Colonic mucosa (tissue), 4 donors: ENCODE measurements at regions not wholly inside any gene's neighbourhood (a gene's known extent, or its start where the extent isn't known, plus 50 kb on each side); places are given as distances from the start of the nearest gene placed in this dataset.

Experiments
- DNase-seq: peaks from one replicate; pipeline ENCODE4 v3.0.0-alpha.2; 2020
- H3K27ac ChIP-seq: fragments of 200-600 bp; one replicate; pipeline ENCODE4 v1.8.0; 2021
- H3K27me3 ChIP-seq: fragments of 200-600 bp; one replicate; pipeline ENCODE4 v1.8.0; 2021
- H3K36me3 ChIP-seq: fragments of 200-600 bp; one replicate; pipeline ENCODE4 v1.8.0; 2021
- H3K4me1 ChIP-seq: fragments of 200-600 bp; one replicate; pipeline ENCODE4 v1.8.0; 2021; ENCODE audit warnings: mild to moderate bottlenecking
- H3K4me3 ChIP-seq: fragments of 200-600 bp; one replicate; pipeline ENCODE4 v1.8.0; 2021
- H3K9ac ChIP-seq, 2 donors: one replicate each; pipeline ENCODE4 v1.7.0; 2013; ENCODE audit warnings: control low read depth in 2 of 2, low read depth in 2 of 2, low read length in 2 of 2
- H3K9me3 ChIP-seq: fragments of 200-600 bp; one replicate; pipeline ENCODE4 v1.8.0; 2021
- CTCF ChIP-seq: fragments of 200-600 bp; IDR thresholded peaks from one replicate; pipeline ENCODE4 v1.8.0; 2022; ENCODE audit warnings: antibody characterized with exemption, mild to moderate bottlenecking
- intact Hi-C: fragments of 100-400 bp; cut with DNase I; formaldehyde crosslinking; loops from one replicate; pipeline ENCODE4 v1.14.1; 2022
- donor health status: healthy.
- donor health status: DM: no; HTN: no; CAD: no.
- donor health status: DM: no; HTN: no; CAD: no.

- Histone ChIP-seq H3K27ac (no peak overlapping the region), H3K9ac (no peak overlapping the region), H3K36me3 (no peaks in the 10 kb centered on the region), H3K27me3 (no peaks in the 10 kb centered on the region), H3K9me3 (no peaks in the 10 kb centered on the region), H3K4me3 (no peak overlapping the region), H3K4me1 (no peaks in the 10 kb centered on the region)
- no peak for TF ChIP-seq CTCF
- no peak for DNase-seq
- intact Hi-C loops: no loop called here
Measured at GRCh38 chr16:86964796-86965241, 352.4 kb downstream of the C16orf95 start.

- Histone ChIP-seq H3K27me3 (no peaks in the 10 kb centered on the region), H3K4me3 (no peak overlapping the region), H3K9me3 (no peaks in the 10 kb centered on the region), H3K9ac (no peak overlapping the region), H3K36me3 (no peaks in the 10 kb centered on the region), H3K4me1 (no peaks in the 10 kb centered on the region), H3K27ac (no peak overlapping the region)
- no peak for DNase-seq
- no peak for TF ChIP-seq CTCF
- intact Hi-C loops: no loop called here
Measured at GRCh38 chr16:86965331-86965730, 351.9 kb downstream of the C16orf95 start.

- intact Hi-C loops: no loop called here
- Histone ChIP-seq H3K4me1 (no peaks in the 10 kb centered on the region), H3K9ac (no peak overlapping the region), H3K27ac (no peak overlapping the region), H3K36me3 (no peaks in the 10 kb centered on the region), H3K4me3 (no peak overlapping the region), H3K27me3 (no peaks in the 10 kb centered on the region), H3K9me3 (no peaks in the 10 kb centered on the region)
- no peak for TF ChIP-seq CTCF
- no peak for DNase-seq
Measured at GRCh38 chr16:86965840-86966550, 351.2 kb downstream of the C16orf95 start.

GRCh38 chr16:86966777-86967176 lies 350.4 kb downstream of the C16orf95 start:
- Histone ChIP-seq H3K27me3 (no peaks in the 10 kb centered on the region), H3K9me3 (no peaks in the 10 kb centered on the region), H3K4me3 (no peak overlapping the region), H3K27ac (no peak overlapping the region), H3K36me3 (no peaks in the 10 kb centered on the region), H3K9ac (no peak overlapping the region), H3K4me1 (no peaks in the 10 kb centered on the region)
- TF ChIP-seq CTCF: no peak
- DNase-seq: no peak
- intact Hi-C loops: no loop called here

- no peaks in the 10 kb centered on the region for H3K27me3 ChIP-seq
- H3K4me1 ChIP-seq: no peaks in the 10 kb centered on the region
- H3K27ac ChIP-seq: no peak overlapping the region
- no peak for TF ChIP-seq CTCF
- DNase-seq: no peak
- no peak overlapping the region for H3K9ac ChIP-seq
- intact Hi-C loops: no loop called here
- H3K4me3 ChIP-seq: no peak overlapping the region
- H3K9me3 ChIP-seq: no peaks in the 10 kb centered on the region
- H3K36me3 ChIP-seq: no peaks in the 10 kb centered on the region
Measured at GRCh38 chr16:86968866-86969265, 348.3 kb downstream of the C16orf95 start.
